ENCODE measurements at regions not wholly inside any gene's neighbourhood (a gene's known extent, or its start where the extent isn't known, plus 50 kb on each side); places are given as distances from the start of the nearest gene placed in this dataset.

DNA sequence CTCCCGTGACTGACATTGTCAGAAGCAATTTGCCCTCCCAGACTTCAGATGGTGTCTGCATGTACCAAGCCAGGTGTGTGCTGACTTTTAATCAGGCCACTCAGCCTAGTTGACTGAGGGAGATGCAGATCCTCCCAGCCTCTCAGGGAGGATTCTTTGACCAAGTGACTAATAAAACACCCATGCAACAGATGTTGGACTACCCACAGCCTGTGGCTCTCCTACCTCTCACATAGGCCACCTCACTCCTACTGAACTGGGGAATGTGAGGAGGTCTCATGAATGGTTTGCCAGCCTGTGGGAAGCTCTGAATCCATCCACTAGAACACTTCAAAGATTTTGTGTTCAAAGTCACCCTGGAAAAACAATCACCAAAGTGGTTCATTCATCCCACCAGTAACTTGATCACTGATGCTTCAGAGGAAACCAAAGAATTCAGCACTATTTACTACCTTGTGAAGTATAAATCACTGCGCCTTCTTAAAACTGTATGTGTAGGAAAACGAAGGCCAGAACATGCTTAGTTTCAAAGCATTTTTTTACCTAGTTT is 80.1 kb downstream of the ESM1 start:
- Histone ChIP-seq H3K36me3 (ENCODE audit: control insufficient read depth in 2 of 2, extremely low read depth in 1 of 2, insufficient read depth in 2 of 2, low read length in 2 of 2) (no peaks in the 10 kb centered on the region), H3K4me3 (ENCODE audit: control insufficient read depth in 2 of 3, extremely low read depth in 1 of 3, insufficient read depth in 2 of 3, low read depth in 1 of 3, low read length in 3 of 3) (no peak overlapping the region), H3K4me1 (ENCODE audit: control insufficient read depth, extremely low read depth, insufficient read depth, low read length) (no peaks in the 10 kb centered on the region), H3K27me3 (ENCODE audit: control insufficient read depth, extremely low read depth, insufficient read depth, low read length) (peaks cover 20% of the 10 kb centered on the region), H3K9ac (ENCODE audit: control insufficient read depth, extremely low read depth, insufficient read depth, low read length) (no peak overlapping the region), H4K20me1 (ENCODE audit: control insufficient read depth, extremely low read depth, insufficient read depth, low read length) (no peaks in the 10 kb centered on the region), H3K79me2 (ENCODE audit: control insufficient read depth, insufficient read depth, low read length) (no peaks in the 10 kb centered on the region), H2AFZ (ENCODE audit: control insufficient read depth, low read length) (no peak overlapping the region), H3K9me3 (ENCODE audit: control insufficient read depth, low read depth, low read length) (no peaks in the 10 kb centered on the region), H3K9me1 (ENCODE audit: control insufficient read depth, extremely low read depth, insufficient read depth, low read length) (no peaks in the 10 kb centered on the region), H3K27ac (ENCODE audit: control insufficient read depth, insufficient read depth, low read length) (no peak overlapping the region), H3K4me2 (ENCODE audit: control insufficient read depth, extremely low read depth, insufficient read depth, low read depth, low read length) (no peak overlapping the region)
- TF ChIP-seq, protein P1, sequence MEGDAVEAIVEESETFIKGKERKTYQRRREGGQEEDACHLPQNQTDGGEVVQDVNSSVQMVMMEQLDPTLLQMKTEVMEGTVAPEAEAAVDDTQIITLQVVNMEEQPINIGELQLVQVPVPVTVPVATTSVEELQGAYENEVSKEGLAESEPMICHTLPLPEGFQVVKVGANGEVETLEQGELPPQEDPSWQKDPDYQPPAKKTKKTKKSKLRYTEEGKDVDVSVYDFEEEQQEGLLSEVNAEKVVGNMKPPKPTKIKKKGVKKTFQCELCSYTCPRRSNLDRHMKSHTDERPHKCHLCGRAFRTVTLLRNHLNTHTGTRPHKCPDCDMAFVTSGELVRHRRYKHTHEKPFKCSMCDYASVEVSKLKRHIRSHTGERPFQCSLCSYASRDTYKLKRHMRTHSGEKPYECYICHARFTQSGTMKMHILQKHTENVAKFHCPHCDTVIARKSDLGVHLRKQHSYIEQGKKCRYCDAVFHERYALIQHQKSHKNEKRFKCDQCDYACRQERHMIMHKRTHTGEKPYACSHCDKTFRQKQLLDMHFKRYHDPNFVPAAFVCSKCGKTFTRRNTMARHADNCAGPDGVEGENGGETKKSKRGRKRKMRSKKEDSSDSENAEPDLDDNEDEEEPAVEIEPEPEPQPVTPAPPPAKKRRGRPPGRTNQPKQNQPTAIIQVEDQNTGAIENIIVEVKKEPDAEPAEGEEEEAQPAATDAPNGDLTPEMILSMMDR (optimal IDR thresholded peaks at IDR 0.05 in 1 of 3, IDR thresholded peaks at IDR 0.05 in 1 of 3, conservative IDR thresholded peaks at IDR 0.05 in 1 of 3; ENCODE audit: extremely low read depth in 1 of 3, insufficient read depth in 2 of 3, low read length in 3 of 3): no peak
- TF ChIP-seq EZH2 (IDR thresholded peaks at IDR 0.05; ENCODE audit: low read length): no peak
- dilution Hi-C loops (cut with MboI; ENCODE audit: extremely low pct_ligation_motif_present, low sequenced_read_pairs): no loop called here
- no peak for FAIRE-seq
- DNase-seq (ENCODE audit: low read depth, low spot score): no peak

DNA sequence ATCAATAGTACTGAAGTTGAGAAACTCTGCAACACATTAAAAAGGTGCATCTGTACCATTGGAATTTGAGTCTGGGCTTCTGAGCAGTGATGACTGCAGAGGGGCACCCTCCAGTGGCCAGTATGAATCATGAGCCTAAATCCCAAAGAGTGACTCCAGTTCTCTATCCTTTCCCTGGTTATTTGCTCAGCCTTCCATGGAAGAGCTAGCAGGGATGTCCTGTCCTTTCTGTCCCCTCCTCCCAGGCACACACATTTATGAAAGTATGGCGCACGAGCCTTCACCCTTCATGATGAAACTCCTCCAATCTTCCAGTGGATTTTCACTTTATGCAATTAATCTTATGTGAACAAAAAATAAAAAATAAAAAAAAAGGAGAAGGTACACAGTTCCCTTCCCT is 81.0 kb downstream of the ESM1 start:
- Histone ChIP-seq H3K9me3 (ENCODE audit: control insufficient read depth, low read depth, low read length) (no peaks in the 10 kb centered on the region), H3K4me1 (ENCODE audit: control insufficient read depth, extremely low read depth, insufficient read depth, low read length) (no peaks in the 10 kb centered on the region), H3K4me3 (ENCODE audit: control insufficient read depth in 2 of 3, extremely low read depth in 1 of 3, insufficient read depth in 2 of 3, low read depth in 1 of 3, low read length in 3 of 3) (no peak overlapping the region), H4K20me1 (ENCODE audit: control insufficient read depth, extremely low read depth, insufficient read depth, low read length) (no peaks in the 10 kb centered on the region), H3K4me2 (ENCODE audit: control insufficient read depth, extremely low read depth, insufficient read depth, low read depth, low read length) (no peak overlapping the region), H3K27ac (ENCODE audit: control insufficient read depth, insufficient read depth, low read length) (no peak overlapping the region), H3K9ac (ENCODE audit: control insufficient read depth, extremely low read depth, insufficient read depth, low read length) (no peak overlapping the region), H3K9me1 (ENCODE audit: control insufficient read depth, extremely low read depth, insufficient read depth, low read length) (no peaks in the 10 kb centered on the region), H3K79me2 (ENCODE audit: control insufficient read depth, insufficient read depth, low read length) (no peaks in the 10 kb centered on the region), H2AFZ (ENCODE audit: control insufficient read depth, low read length) (no peak overlapping the region), H3K36me3 (ENCODE audit: control insufficient read depth in 2 of 2, extremely low read depth in 1 of 2, insufficient read depth in 2 of 2, low read length in 2 of 2) (no peaks in the 10 kb centered on the region), H3K27me3 (ENCODE audit: control insufficient read depth, extremely low read depth, insufficient read depth, low read length) (peaks cover 20% of the 10 kb centered on the region)
- TF ChIP-seq, protein P1 (optimal IDR thresholded peaks at IDR 0.05 in 1 of 3, IDR thresholded peaks at IDR 0.05 in 1 of 3, conservative IDR thresholded peaks at IDR 0.05 in 1 of 3; ENCODE audit: extremely low read depth in 1 of 3, insufficient read depth in 2 of 3, low read length in 3 of 3): peak; percentile 61 to 65 (median 64)
- no peak for TF ChIP-seq EZH2 (IDR thresholded peaks at IDR 0.05; ENCODE audit: low read length)
- FAIRE-seq: peak; percentile 20
- DNase-seq (ENCODE audit: low read depth, low spot score): no peak
- dilution Hi-C loops (cut with MboI; ENCODE audit: extremely low pct_ligation_motif_present, low sequenced_read_pairs): no loop called here

Data from keratinocyte (primary cell).